ENCODE measurements at regions not wholly inside any gene's neighbourhood (a gene's known extent, or its start where the extent isn't known, plus 50 kb on each side); places are given as distances from the start of the nearest gene placed in this dataset.
A peak's percentile ranks its signal among the peaks of the same experiment; 100 is the strongest.
"Not testable (repeated sequence)": the region's sequence is repeated elsewhere in the genome, so short reads cannot be mapped to it uniquely, and the experiment has no call there.

DNA sequence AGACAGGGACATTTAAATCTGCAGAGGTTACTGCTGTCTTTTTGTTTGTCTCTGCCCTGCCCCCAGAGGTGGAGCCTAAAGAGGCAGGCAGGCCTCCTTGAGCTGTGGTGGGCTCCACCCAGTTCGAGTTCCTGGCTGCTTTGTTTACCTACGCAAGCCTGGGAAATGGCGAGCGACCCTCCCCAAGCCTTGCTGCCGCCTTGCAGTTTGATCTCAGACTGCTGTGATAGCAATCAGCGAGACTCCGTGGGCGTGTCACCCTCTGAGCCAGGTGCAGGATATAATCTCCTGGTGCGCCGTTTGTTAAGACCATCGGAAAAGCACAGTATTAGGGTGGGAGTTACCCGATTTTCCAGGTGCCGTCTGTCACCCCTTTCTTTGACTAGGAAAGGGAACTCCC is 93.3 kb downstream of the ANKRD30BL start:
- H3K9ac ChIP-seq (ENCODE audit: insufficient read depth in 1 of 2, low read length in 2 of 2); ATAC-seq (ENCODE audit: insufficient read depth, low FRiP score); DNase-seq; H3K27me3 ChIP-seq (ENCODE audit: control insufficient read depth in 3 of 3, insufficient read depth in 3 of 3, low read length in 2 of 3); H3K4me1 ChIP-seq (ENCODE audit: control insufficient read depth in 5 of 5, insufficient read depth in 5 of 5, low read length in 5 of 5); H3K9me3 ChIP-seq (ENCODE audit: control insufficient read depth in 4 of 4, insufficient read depth in 3 of 4, low read length in 3 of 4); H3K27ac ChIP-seq (ENCODE audit: low read depth in 1 of 2, low read length in 1 of 2); H3K4me3 ChIP-seq; H3K36me3 ChIP-seq (ENCODE audit: control insufficient read depth in 4 of 4, insufficient read depth in 4 of 4, low read length in 4 of 4): not testable (repeated sequence)
- WGBS, 2 donors: 91 to 94% methylated on average over 13 of the region's 13 CpGs

DNA sequence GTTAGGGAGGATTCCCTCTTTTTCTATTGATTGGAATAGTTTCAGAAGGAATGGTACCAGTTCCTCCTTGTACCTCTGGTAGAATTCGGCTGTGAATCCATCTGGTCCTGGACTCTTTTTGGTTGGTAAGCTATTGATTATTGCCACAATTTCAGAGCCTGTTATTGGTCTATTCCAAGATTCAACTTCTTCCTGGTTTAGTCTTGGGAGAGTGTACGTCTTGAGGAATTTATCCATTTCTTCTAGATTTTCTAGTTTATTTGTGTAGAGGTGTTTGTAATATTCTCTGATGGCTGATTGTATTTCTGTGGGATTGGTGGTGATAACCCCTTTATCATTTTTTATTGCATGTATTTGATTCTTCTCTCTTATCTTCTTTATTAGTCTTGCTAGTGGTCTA is 96.4 kb downstream of the ANKRD30BL start:
- not testable (repeated sequence) for DNase-seq; H3K27ac ChIP-seq (ENCODE audit: low read depth in 1 of 2, low read length in 1 of 2); H3K4me1 ChIP-seq (ENCODE audit: control insufficient read depth in 5 of 5, insufficient read depth in 5 of 5, low read length in 5 of 5); ATAC-seq (ENCODE audit: insufficient read depth, low FRiP score); H3K4me3 ChIP-seq; H3K9me3 ChIP-seq (ENCODE audit: control insufficient read depth in 4 of 4, insufficient read depth in 3 of 4, low read length in 3 of 4); H3K9ac ChIP-seq (ENCODE audit: insufficient read depth in 1 of 2, low read length in 2 of 2); H3K27me3 ChIP-seq (ENCODE audit: control insufficient read depth in 3 of 3, insufficient read depth in 3 of 3, low read length in 2 of 3); H3K36me3 ChIP-seq (ENCODE audit: control insufficient read depth in 4 of 4, insufficient read depth in 4 of 4, low read length in 4 of 4)
- 81 to 87% methylated on average over 1 of the region's 2 CpGs for WGBS, 2 donors

DNA sequence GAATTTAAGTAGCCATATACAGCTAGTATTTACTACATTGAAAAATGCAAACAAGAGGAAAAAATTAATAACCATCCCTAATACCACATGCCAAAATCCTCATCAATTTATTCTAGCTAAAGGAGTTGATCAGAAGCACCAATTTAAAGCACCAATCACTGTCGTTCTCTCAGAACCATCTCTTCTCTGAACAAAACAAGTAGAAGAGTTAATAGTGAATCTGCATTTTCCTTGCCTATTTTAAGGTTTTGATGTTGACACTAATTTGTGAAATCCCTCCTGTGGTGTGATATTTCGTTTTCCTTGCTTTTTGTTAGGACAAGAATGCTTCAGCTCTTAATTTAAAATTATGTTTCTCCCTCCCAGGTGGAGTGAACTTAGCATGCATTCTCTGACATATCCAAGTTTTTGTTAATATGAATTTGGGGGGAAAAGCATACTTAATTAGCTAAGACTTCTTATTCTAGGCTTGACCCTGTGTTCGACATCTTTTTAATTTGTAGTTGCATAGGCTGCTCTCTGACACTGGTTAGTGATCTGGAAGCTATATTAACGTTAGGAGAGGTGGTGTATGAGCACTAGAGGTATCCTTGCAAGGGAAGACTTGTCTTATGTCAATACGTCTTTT is 122.0 kb downstream of the ANKRD30BL start:
- 54 to 56% methylated on average over 5 of the region's 5 CpGs for WGBS, 2 donors
- H3K27me3 ChIP-seq (ENCODE audit: control insufficient read depth in 3 of 3, insufficient read depth in 3 of 3, low read length in 2 of 3): peaks cover 0 to 25% (median 18%) of the 10 kb centered on the region in 3 donors
- DNase-seq: not testable (repeated sequence)

DNA sequence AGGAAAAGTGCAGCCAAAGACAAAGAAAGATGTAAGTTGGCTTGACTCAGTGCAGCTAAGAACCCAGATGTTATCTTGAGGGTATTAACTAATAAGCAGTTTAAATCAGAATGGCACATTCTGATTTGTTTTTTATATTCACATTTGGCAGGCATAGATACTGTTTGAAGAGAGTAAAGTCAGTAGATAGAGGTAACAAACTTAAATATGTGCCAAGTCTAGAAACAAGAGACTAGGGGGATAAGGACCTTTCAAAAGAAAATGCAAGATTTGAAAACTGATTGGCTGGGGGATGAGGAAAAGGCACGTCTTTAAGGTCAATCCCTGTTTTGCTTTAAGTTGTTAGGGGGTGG is 122.9 kb downstream of the ANKRD30BL start:
- H3K4me1 ChIP-seq (ENCODE audit: control insufficient read depth in 5 of 5, insufficient read depth in 5 of 5, low read length in 5 of 5); ATAC-seq (ENCODE audit: insufficient read depth, low FRiP score): not testable (repeated sequence)
- 6 to 7% methylated on average over 1 of the region's 1 CpG for WGBS, 2 donors

More for the DNA sequence above, 122.0 kb downstream of the ANKRD30BL start:
- not testable (repeated sequence) for H3K9ac ChIP-seq (ENCODE audit: insufficient read depth in 1 of 2, low read length in 2 of 2); H3K27ac ChIP-seq (ENCODE audit: low read depth in 1 of 2, low read length in 1 of 2); ATAC-seq (ENCODE audit: insufficient read depth, low FRiP score); H3K4me1 ChIP-seq (ENCODE audit: control insufficient read depth in 5 of 5, insufficient read depth in 5 of 5, low read length in 5 of 5); H3K9me3 ChIP-seq (ENCODE audit: control insufficient read depth in 4 of 4, insufficient read depth in 3 of 4, low read length in 3 of 4); H3K36me3 ChIP-seq (ENCODE audit: control insufficient read depth in 4 of 4, insufficient read depth in 4 of 4, low read length in 4 of 4); H3K4me3 ChIP-seq

DNA sequence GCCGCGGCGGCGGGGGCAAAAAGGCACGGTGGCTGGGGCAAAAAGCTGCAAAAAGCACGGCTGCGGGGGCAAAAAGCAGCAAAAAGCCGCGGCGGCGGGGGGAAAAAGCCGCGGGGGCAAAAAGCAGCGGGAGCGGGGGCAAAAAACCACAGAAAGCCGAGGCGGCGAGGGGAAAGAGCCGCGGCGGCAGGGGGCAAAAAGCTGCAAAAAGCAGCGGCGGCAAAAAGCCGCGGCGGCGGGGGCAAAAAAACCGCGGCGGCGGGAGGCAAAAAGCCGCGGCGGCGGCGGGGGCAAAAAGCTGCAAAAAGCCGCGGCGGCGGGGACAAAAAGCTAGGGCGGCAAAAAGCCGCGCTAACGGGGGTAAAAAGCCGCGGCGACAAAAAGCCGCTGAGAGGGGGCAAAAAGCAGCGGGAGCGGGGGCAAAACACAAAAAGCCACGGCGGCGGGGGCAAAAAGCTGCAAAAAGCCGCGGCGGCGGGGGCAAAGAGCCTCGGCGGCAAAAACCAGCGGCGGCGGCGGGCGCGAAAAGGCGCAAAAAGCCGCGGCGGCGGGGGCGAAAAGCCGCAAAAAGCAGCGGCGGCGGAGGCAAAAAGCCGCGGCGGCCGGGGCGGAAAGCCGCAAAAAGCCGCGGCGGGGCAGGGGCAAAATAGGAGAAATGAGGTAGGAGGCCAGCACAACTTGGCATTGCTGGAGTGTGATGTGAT is 123.4 kb downstream of the ANKRD30BL start:
- Histone ChIP-seq H3K36me3 (ENCODE audit: control insufficient read depth in 4 of 4, insufficient read depth in 4 of 4, low read length in 4 of 4) (no peaks in the 10 kb centered on the region), H3K27ac (ENCODE audit: low read depth in 1 of 2, low read length in 1 of 2) (peak overlapping the region in 1 of 2 donors; percentile 17), H3K4me1 (ENCODE audit: control insufficient read depth in 5 of 5, insufficient read depth in 5 of 5, low read length in 5 of 5) (peaks cover 0 to 3% (median 0%) of the 10 kb centered on the region in 5 donors), H3K9ac (ENCODE audit: insufficient read depth in 1 of 2, low read length in 2 of 2) (no peak overlapping the region), H3K9me3 (ENCODE audit: control insufficient read depth in 4 of 4, insufficient read depth in 3 of 4, low read length in 3 of 4) (peaks cover 0 to 4% (median 0%) of the 10 kb centered on the region in 4 donors), H3K4me3 (peak overlapping the region; percentile 27), H3K27me3 (ENCODE audit: control insufficient read depth in 3 of 3, insufficient read depth in 3 of 3, low read length in 2 of 3) (peaks cover 0 to 25% (median 18%) of the 10 kb centered on the region in 3 donors)
- TF ChIP-seq, protein P1, sequence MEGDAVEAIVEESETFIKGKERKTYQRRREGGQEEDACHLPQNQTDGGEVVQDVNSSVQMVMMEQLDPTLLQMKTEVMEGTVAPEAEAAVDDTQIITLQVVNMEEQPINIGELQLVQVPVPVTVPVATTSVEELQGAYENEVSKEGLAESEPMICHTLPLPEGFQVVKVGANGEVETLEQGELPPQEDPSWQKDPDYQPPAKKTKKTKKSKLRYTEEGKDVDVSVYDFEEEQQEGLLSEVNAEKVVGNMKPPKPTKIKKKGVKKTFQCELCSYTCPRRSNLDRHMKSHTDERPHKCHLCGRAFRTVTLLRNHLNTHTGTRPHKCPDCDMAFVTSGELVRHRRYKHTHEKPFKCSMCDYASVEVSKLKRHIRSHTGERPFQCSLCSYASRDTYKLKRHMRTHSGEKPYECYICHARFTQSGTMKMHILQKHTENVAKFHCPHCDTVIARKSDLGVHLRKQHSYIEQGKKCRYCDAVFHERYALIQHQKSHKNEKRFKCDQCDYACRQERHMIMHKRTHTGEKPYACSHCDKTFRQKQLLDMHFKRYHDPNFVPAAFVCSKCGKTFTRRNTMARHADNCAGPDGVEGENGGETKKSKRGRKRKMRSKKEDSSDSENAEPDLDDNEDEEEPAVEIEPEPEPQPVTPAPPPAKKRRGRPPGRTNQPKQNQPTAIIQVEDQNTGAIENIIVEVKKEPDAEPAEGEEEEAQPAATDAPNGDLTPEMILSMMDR (IDR thresholded peaks at IDR 0.05; ENCODE audit: control extremely low read depth, extremely low read depth): no peak
- WGBS, 2 donors: 1 to 2% methylated on average over 66 to 84 of the region's 84 CpGs
- ATAC-seq (ENCODE audit: insufficient read depth, low FRiP score) (no peak), DNase-seq (peak; percentile 26 to 39 (median 39))

More for the DNA sequence above, 122.9 kb downstream of the ANKRD30BL start:
- H3K27me3 ChIP-seq (ENCODE audit: control insufficient read depth in 3 of 3, insufficient read depth in 3 of 3, low read length in 2 of 3): peaks cover 0 to 25% (median 18%) of the 10 kb centered on the region in 3 donors
- H3K27ac ChIP-seq (ENCODE audit: low read depth in 1 of 2, low read length in 1 of 2); H3K4me3 ChIP-seq; DNase-seq; H3K36me3 ChIP-seq (ENCODE audit: control insufficient read depth in 4 of 4, insufficient read depth in 4 of 4, low read length in 4 of 4); H3K9me3 ChIP-seq (ENCODE audit: control insufficient read depth in 4 of 4, insufficient read depth in 3 of 4, low read length in 3 of 4); H3K9ac ChIP-seq (ENCODE audit: insufficient read depth in 1 of 2, low read length in 2 of 2): not testable (repeated sequence)

Data from lung (tissue), 11 donors.